ENCODE measurements at regions not wholly inside any gene's neighbourhood (a gene's known extent, or its start where the extent isn't known, plus 50 kb on each side); places are given as distances from the start of the nearest gene placed in this dataset.

GRCh38 chr7:16187131-16187530, 234.2 kb downstream of the CRPPA start:
- POLR2A ChIA-PET = no interaction called here
- H3K27ac Mint-ChIP-seq = no peak overlapping the region
- no peaks in the 10 kb centered on the region for H3K4me1 Mint-ChIP-seq
- WGBS (ENCODE audit: insufficient coverage) = no CpG with 5 or more reads among the region's 1 CpG
- Histone ChIP-seq H3K27ac (ENCODE audit: low read length) (no peak overlapping the region), H3K4me3 (ENCODE audit: control insufficient read depth in 1 of 2, extremely low read depth in 1 of 2, low read length in 1 of 2) (no peak overlapping the region), H3K4me1 (ENCODE audit: control insufficient read depth in 1 of 2, extremely low read depth in 1 of 2, insufficient read depth in 2 of 2, low read length in 2 of 2) (no peaks in the 10 kb centered on the region), H3K9me3 (no peaks in the 10 kb centered on the region), H3K36me3 (ENCODE audit: control insufficient read depth in 2 of 2, extremely low read depth in 1 of 2, insufficient read depth in 1 of 2, low read length in 1 of 2) (no peaks in the 10 kb centered on the region), H3K27me3 (replicated peaks in 1 of 2; ENCODE audit: control insufficient read depth in 2 of 2, extremely low read depth in 1 of 2, insufficient read depth in 2 of 2, low read length in 1 of 2) (no peaks in the 10 kb centered on the region)
- H3K4me3 Mint-ChIP-seq = no peak overlapping the region
- H3K9me3 Mint-ChIP-seq = peaks cover 0 to 3% (median 0%) of the 10 kb centered on the region in 3 donors
- no peaks in the 10 kb centered on the region for H3K27me3 Mint-ChIP-seq
- ATAC-seq (replicated peaks in 1 of 4) = no peak
- CTCF ChIA-PET = no interaction called here
- no peak for DNase-seq
- no peaks in the 10 kb centered on the region for H3K36me3 Mint-ChIP-seq

DNA sequence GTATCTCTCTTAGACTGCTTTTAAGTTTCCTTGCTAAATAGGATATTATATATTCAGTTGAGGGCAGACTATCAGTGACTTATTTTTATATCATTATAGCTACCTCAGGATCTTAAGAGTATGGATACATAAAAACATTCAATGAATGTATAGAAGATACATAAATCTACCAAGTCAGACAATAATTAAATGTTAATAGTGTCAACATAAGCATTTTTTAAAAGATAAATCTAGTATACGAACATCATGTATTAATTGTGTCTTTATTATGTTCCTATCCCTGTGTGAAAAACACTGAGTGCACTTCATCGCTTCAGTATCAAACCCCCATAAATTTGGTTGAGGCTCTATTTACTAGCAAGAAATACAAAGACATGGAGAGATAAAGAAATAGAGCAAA, 242.8 kb downstream of the CRPPA start:
- ChIA-PET POLR2A (no interaction called here), CTCF (no interaction called here)

GRCh38 chr7:16178092-16178491, 243.2 kb downstream of the CRPPA start:
- ChIA-PET POLR2A (no interaction called here), CTCF (no interaction called here)
- no peaks in the 10 kb centered on the region for H3K27me3 ChIP-seq (replicated peaks in 1 of 2; ENCODE audit: control insufficient read depth in 2 of 2, extremely low read depth in 1 of 2, insufficient read depth in 2 of 2, low read length in 1 of 2)
- DNase-seq = no peak
- H3K9me3 ChIP-seq = no peaks in the 10 kb centered on the region
- no peaks in the 10 kb centered on the region for H3K36me3 ChIP-seq (ENCODE audit: control insufficient read depth in 2 of 2, extremely low read depth in 1 of 2, insufficient read depth in 1 of 2, low read length in 1 of 2)
- H3K4me3 ChIP-seq (ENCODE audit: control insufficient read depth in 1 of 2, extremely low read depth in 1 of 2, low read length in 1 of 2) = no peak overlapping the region
- H3K9me3 Mint-ChIP-seq = no peaks in the 10 kb centered on the region
- no peaks in the 10 kb centered on the region for H3K27me3 Mint-ChIP-seq
- WGBS (ENCODE audit: insufficient coverage) = 67% methylated on average over 1 of the region's 2 CpGs
- ATAC-seq (replicated peaks in 1 of 4) = no peak
- no peaks in the 10 kb centered on the region for H3K4me1 ChIP-seq (ENCODE audit: control insufficient read depth in 1 of 2, extremely low read depth in 1 of 2, insufficient read depth in 2 of 2, low read length in 2 of 2)
- no peaks in the 10 kb centered on the region for H3K36me3 Mint-ChIP-seq
- H3K27ac ChIP-seq (ENCODE audit: low read length) = no peak overlapping the region
- no peak overlapping the region for H3K27ac Mint-ChIP-seq
- no peaks in the 10 kb centered on the region for H3K4me1 Mint-ChIP-seq
- no peak overlapping the region for H3K4me3 Mint-ChIP-seq

More for the DNA sequence above, 242.8 kb downstream of the CRPPA start:
- no CpG with 5 or more reads among the region's 2 CpGs for WGBS (ENCODE audit: insufficient coverage)
- no peak overlapping the region for H3K4me3 ChIP-seq (ENCODE audit: control insufficient read depth in 1 of 2, extremely low read depth in 1 of 2, low read length in 1 of 2)
- H3K9me3 ChIP-seq = no peaks in the 10 kb centered on the region
- H3K36me3 ChIP-seq (ENCODE audit: control insufficient read depth in 2 of 2, extremely low read depth in 1 of 2, insufficient read depth in 1 of 2, low read length in 1 of 2) = no peaks in the 10 kb centered on the region
- Mint-ChIP-seq H3K27ac (no peak overlapping the region), H3K4me3 (no peak overlapping the region), H3K27me3 (no peaks in the 10 kb centered on the region), H3K4me1 (no peaks in the 10 kb centered on the region), H3K9me3 (no peaks in the 10 kb centered on the region), H3K36me3 (no peaks in the 10 kb centered on the region)
- no peak for ATAC-seq (replicated peaks in 1 of 4)
- no peaks in the 10 kb centered on the region for H3K4me1 ChIP-seq (ENCODE audit: control insufficient read depth in 1 of 2, extremely low read depth in 1 of 2, insufficient read depth in 2 of 2, low read length in 2 of 2)
- H3K27me3 ChIP-seq (replicated peaks in 1 of 2; ENCODE audit: control insufficient read depth in 2 of 2, extremely low read depth in 1 of 2, insufficient read depth in 2 of 2, low read length in 1 of 2) = no peaks in the 10 kb centered on the region
- H3K27ac ChIP-seq (ENCODE audit: low read length) = no peak overlapping the region
- DNase-seq = no peak

- no peak overlapping the region for H3K27ac Mint-ChIP-seq
- no peaks in the 10 kb centered on the region for H3K27me3 Mint-ChIP-seq
- Histone ChIP-seq H3K4me3 (ENCODE audit: control insufficient read depth in 1 of 2, extremely low read depth in 1 of 2, low read length in 1 of 2) (no peak overlapping the region), H3K27me3 (replicated peaks in 1 of 2; ENCODE audit: control insufficient read depth in 2 of 2, extremely low read depth in 1 of 2, insufficient read depth in 2 of 2, low read length in 1 of 2) (no peaks in the 10 kb centered on the region), H3K4me1 (ENCODE audit: control insufficient read depth in 1 of 2, extremely low read depth in 1 of 2, insufficient read depth in 2 of 2, low read length in 2 of 2) (no peaks in the 10 kb centered on the region), H3K9me3 (no peaks in the 10 kb centered on the region), H3K27ac (ENCODE audit: low read length) (no peak overlapping the region), H3K36me3 (ENCODE audit: control insufficient read depth in 2 of 2, extremely low read depth in 1 of 2, insufficient read depth in 1 of 2, low read length in 1 of 2) (no peaks in the 10 kb centered on the region)
- no peaks in the 10 kb centered on the region for H3K36me3 Mint-ChIP-seq
- no peaks in the 10 kb centered on the region for H3K4me1 Mint-ChIP-seq
- no peak overlapping the region for H3K4me3 Mint-ChIP-seq
- no peak for DNase-seq
- no CpG with 5 or more reads among the region's 4 CpGs for WGBS (ENCODE audit: insufficient coverage)
- H3K9me3 Mint-ChIP-seq = no peaks in the 10 kb centered on the region
- ChIA-PET CTCF (no interaction called here), POLR2A (no interaction called here)
- no peak for ATAC-seq (replicated peaks in 1 of 4)
These were observed 247.1 kb downstream of the CRPPA start for GRCh38 chr7:16174253-16174652.

- CTCF ChIA-PET = no interaction called here
- Mint-ChIP-seq H3K4me1 (no peaks in the 10 kb centered on the region), H3K4me3 (no peak overlapping the region), H3K27me3 (no peaks in the 10 kb centered on the region), H3K27ac (no peak overlapping the region), H3K36me3 (no peaks in the 10 kb centered on the region), H3K9me3 (peaks cover 0 to 6% (median 0%) of the 10 kb centered on the region in 3 donors)
- no peak overlapping the region for H3K27ac ChIP-seq (ENCODE audit: low read length)
- H3K4me1 ChIP-seq (ENCODE audit: control insufficient read depth in 1 of 2, extremely low read depth in 1 of 2, insufficient read depth in 2 of 2, low read length in 2 of 2) = no peaks in the 10 kb centered on the region
- no peak for DNase-seq
- WGBS (ENCODE audit: insufficient coverage) = 73% methylated on average over 1 of the region's 2 CpGs
- POLR2A ChIA-PET = no interaction called here
- H3K9me3 ChIP-seq = no peaks in the 10 kb centered on the region
- H3K27me3 ChIP-seq (replicated peaks in 1 of 2; ENCODE audit: control insufficient read depth in 2 of 2, extremely low read depth in 1 of 2, insufficient read depth in 2 of 2, low read length in 1 of 2) = no peaks in the 10 kb centered on the region
- no peak for ATAC-seq (replicated peaks in 1 of 4)
- H3K4me3 ChIP-seq (ENCODE audit: control insufficient read depth in 1 of 2, extremely low read depth in 1 of 2, low read length in 1 of 2) = no peak overlapping the region
- H3K36me3 ChIP-seq (ENCODE audit: control insufficient read depth in 2 of 2, extremely low read depth in 1 of 2, insufficient read depth in 1 of 2, low read length in 1 of 2) = no peaks in the 10 kb centered on the region
These were observed 249.0 kb downstream of the CRPPA start for GRCh38 chr7:16172366-16172765.

- no peaks in the 10 kb centered on the region for H3K4me1 ChIP-seq (ENCODE audit: control insufficient read depth in 1 of 2, extremely low read depth in 1 of 2, insufficient read depth in 2 of 2, low read length in 2 of 2)
- H3K27ac ChIP-seq (ENCODE audit: low read length) = no peak overlapping the region
- WGBS (ENCODE audit: insufficient coverage) = 94% methylated on average over 2 of the region's 3 CpGs
- H3K4me3 ChIP-seq (ENCODE audit: control insufficient read depth in 1 of 2, extremely low read depth in 1 of 2, low read length in 1 of 2) = no peak overlapping the region
- POLR2A ChIA-PET = no interaction called here
- H3K27me3 ChIP-seq (replicated peaks in 1 of 2; ENCODE audit: control insufficient read depth in 2 of 2, extremely low read depth in 1 of 2, insufficient read depth in 2 of 2, low read length in 1 of 2) = no peaks in the 10 kb centered on the region
- no peak overlapping the region for H3K4me3 Mint-ChIP-seq
- CTCF ChIA-PET = interaction anchor here in 1 of 2 donors (0.6 kb wide), 1 partner anchor 35 kb away, joined by 3 read pairs; no protein-coding TSS in a partner anchor
- DNase-seq (no peak), ATAC-seq (replicated peaks in 1 of 4) (no peak)
- H3K27me3 Mint-ChIP-seq = no peaks in the 10 kb centered on the region
- H3K4me1 Mint-ChIP-seq = no peaks in the 10 kb centered on the region
- H3K36me3 Mint-ChIP-seq = no peaks in the 10 kb centered on the region
- H3K9me3 Mint-ChIP-seq = peaks cover 0 to 6% (median 0%) of the 10 kb centered on the region in 3 donors
- H3K9me3 ChIP-seq = no peaks in the 10 kb centered on the region
- H3K36me3 ChIP-seq (ENCODE audit: control insufficient read depth in 2 of 2, extremely low read depth in 1 of 2, insufficient read depth in 1 of 2, low read length in 1 of 2) = no peaks in the 10 kb centered on the region
- no peak overlapping the region for H3K27ac Mint-ChIP-seq
These were observed 249.4 kb downstream of the CRPPA start for GRCh38 chr7:16171928-16172327.

DNA sequence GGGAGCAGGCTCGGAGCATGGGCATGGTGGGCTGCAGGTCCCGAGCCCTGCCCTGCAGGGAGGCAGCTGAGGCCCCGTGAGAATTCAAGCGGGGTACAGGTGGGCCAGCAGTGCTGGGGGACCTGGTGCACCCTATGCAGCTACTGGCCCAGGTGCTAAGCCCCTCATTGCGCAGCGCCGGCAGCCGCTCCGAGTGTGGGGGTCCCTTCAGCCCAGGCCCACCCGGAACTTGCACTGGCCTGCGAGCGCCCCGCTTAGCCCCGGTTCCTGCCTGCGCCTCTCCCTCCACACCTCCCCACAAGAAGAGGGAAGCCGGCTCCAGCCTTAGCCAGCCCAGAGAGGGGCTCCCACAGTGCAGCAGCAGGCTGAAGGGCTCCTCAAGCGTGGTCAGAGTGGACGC, 250.7 kb downstream of the CRPPA start:
- ATAC-seq (replicated peaks in 1 of 4) (no peak), DNase-seq (no peak)
- POLR2A ChIA-PET = no interaction called here
- Mint-ChIP-seq H3K9me3 (peaks cover 0 to 6% (median 0%) of the 10 kb centered on the region in 3 donors), H3K36me3 (no peaks in the 10 kb centered on the region), H3K4me1 (no peaks in the 10 kb centered on the region), H3K27me3 (no peaks in the 10 kb centered on the region), H3K27ac (no peak overlapping the region), H3K4me3 (no peak overlapping the region)
- Histone ChIP-seq H3K9me3 (no peaks in the 10 kb centered on the region), H3K36me3 (ENCODE audit: control insufficient read depth in 2 of 2, extremely low read depth in 1 of 2, insufficient read depth in 1 of 2, low read length in 1 of 2) (no peaks in the 10 kb centered on the region), H3K27ac (ENCODE audit: low read length) (no peak overlapping the region), H3K27me3 (replicated peaks in 1 of 2; ENCODE audit: control insufficient read depth in 2 of 2, extremely low read depth in 1 of 2, insufficient read depth in 2 of 2, low read length in 1 of 2) (no peaks in the 10 kb centered on the region), H3K4me1 (ENCODE audit: control insufficient read depth in 1 of 2, extremely low read depth in 1 of 2, insufficient read depth in 2 of 2, low read length in 2 of 2) (no peaks in the 10 kb centered on the region), H3K4me3 (ENCODE audit: control insufficient read depth in 1 of 2, extremely low read depth in 1 of 2, low read length in 1 of 2) (no peak overlapping the region)
- CTCF ChIA-PET = no interaction called here
- WGBS (ENCODE audit: insufficient coverage) = 93% methylated on average over 9 of the region's 18 CpGs
